H9 (cell line): ENCODE measurements at regions not wholly inside any gene's neighbourhood (a gene's known extent, or its start where the extent isn't known, plus 50 kb on each side); places are given as distances from the start of the nearest gene placed in this dataset.

Experiments used
- DNase-seq: peaks from one replicate; pipeline ENCODE4 v3.0.0-alpha.2; 2017
- H2AFZ ChIP-seq: one replicate; pipeline ENCODE4 v1.6.1; 2013; ENCODE audit warnings: mild to moderate bottlenecking, low read length, control low read depth, moderate library complexity
- H2AK5ac ChIP-seq: 2 replicates; pipeline ENCODE4 v1.6.1; 2013; ENCODE audit warnings: low read length, control low read depth, mixed read lengths; ENCODE audit not compliant: insufficient read length
- H2BK120ac ChIP-seq: one replicate; pipeline ENCODE4 v1.6.1; 2013; ENCODE audit warnings: low read depth, mild to moderate bottlenecking, low read length, control low read depth, inconsistent platforms; ENCODE audit not compliant: poor library complexity, severe bottlenecking
- H2BK12ac ChIP-seq: 2 replicates; pipeline ENCODE4 v1.6.1; 2013; ENCODE audit warnings: low read length, control low read depth, mixed read lengths, low read depth; ENCODE audit not compliant: insufficient read length
- H2BK15ac ChIP-seq: 2 replicates; pipeline ENCODE4 v1.6.1; 2013; ENCODE audit warnings: low read depth, low read length, control low read depth
- H2BK20ac ChIP-seq: one replicate; pipeline ENCODE4 v1.6.1; 2013; ENCODE audit warnings: low read depth, mild to moderate bottlenecking, low read length, control low read depth, inconsistent platforms; ENCODE audit not compliant: poor library complexity, severe bottlenecking
- H2BK5ac ChIP-seq: 2 replicates; pipeline ENCODE4 v1.6.1; 2013; ENCODE audit warnings: low read length, control low read depth, mixed read lengths; ENCODE audit not compliant: insufficient read length
- H3K14ac ChIP-seq: 2 replicates; pipeline ENCODE4 v1.6.1; 2013; ENCODE audit warnings: low read length, control low read depth; ENCODE audit not compliant: insufficient read depth
- H3K18ac ChIP-seq: 2 replicates; pipeline ENCODE4 v1.6.1; 2013; ENCODE audit warnings: low read depth, mild to moderate bottlenecking, mixed read lengths, low read length, control low read depth; ENCODE audit not compliant: insufficient read length
- H3K23ac ChIP-seq: 2 replicates; pipeline ENCODE4 v1.6.1; 2013; ENCODE audit warnings: low read length, control low read depth, mixed read lengths, low read depth; ENCODE audit not compliant: insufficient read length
- H3K23me2 ChIP-seq: 2 replicates; pipeline ENCODE4 v1.6.1; 2013; ENCODE audit warnings: low read depth, mild to moderate bottlenecking, mixed read lengths, low read length, control low read depth; ENCODE audit not compliant: insufficient read length, poor library complexity, severe bottlenecking
- H3K27ac ChIP-seq: 2 replicates; pipeline ENCODE4 v1.5.1; 2013; ENCODE audit warnings: low read length, control low read depth, mixed read lengths, low read depth; ENCODE audit not compliant: insufficient read length
- H3K27me3 ChIP-seq: 2 replicates; pipeline ENCODE4 v1.6.1; 2013; ENCODE audit warnings: low read length, control low read depth, inconsistent platforms; ENCODE audit not compliant: insufficient read depth
- H3K4ac ChIP-seq: 2 replicates; pipeline ENCODE4 v1.6.1; 2013; ENCODE audit warnings: low read depth, mild to moderate bottlenecking, control low read depth, inconsistent platforms, low read length, moderate library complexity
- H3K4me1 ChIP-seq: 2 replicates; pipeline ENCODE4 v1.6.1; 2013; ENCODE audit warnings: low read length, control low read depth, inconsistent platforms; ENCODE audit not compliant: insufficient read depth
- H3K4me2 ChIP-seq: 2 replicates; pipeline ENCODE4 v1.6.1; 2013; ENCODE audit warnings: low read length, control low read depth, mixed read lengths; ENCODE audit not compliant: insufficient read length, insufficient read depth
- H3K56ac ChIP-seq: 2 replicates; pipeline ENCODE4 v1.6.1; 2013; ENCODE audit warnings: low read depth, mild to moderate bottlenecking, mixed read lengths, low read length, control low read depth; ENCODE audit not compliant: insufficient read length
- H3K79me1 ChIP-seq: 2 replicates; pipeline ENCODE4 v1.6.1; 2013; ENCODE audit warnings: low read depth, mild to moderate bottlenecking, moderate library complexity, low read length, control low read depth, inconsistent platforms; ENCODE audit not compliant: insufficient read depth, poor library complexity, severe bottlenecking
- H3K79me2 ChIP-seq: 2 replicates; pipeline ENCODE4 v1.6.1; 2013; ENCODE audit warnings: low read length, control low read depth, inconsistent platforms; ENCODE audit not compliant: insufficient read depth
- H3K9ac ChIP-seq: 2 replicates; pipeline ENCODE4 v1.6.1; 2013; ENCODE audit warnings: low read length, control low read depth, mixed read lengths; ENCODE audit not compliant: insufficient read length; ENCODE audit errors: extremely low read depth
- H3K9me3 ChIP-seq: one replicate; pipeline ENCODE4 v1.6.1; 2013; ENCODE audit warnings: low read depth, low read length, inconsistent platforms; ENCODE audit not compliant: control insufficient read depth
- H3T11ph ChIP-seq: one replicate; pipeline ENCODE4 v1.6.1; 2013; ENCODE audit warnings: mild to moderate bottlenecking, low read length, control low read depth, inconsistent platforms
- H4K20me1 ChIP-seq: one replicate; pipeline ENCODE4 v1.6.1; 2013; ENCODE audit not compliant: control insufficient read depth, insufficient read length, insufficient read depth
- H4K5ac ChIP-seq: 2 replicates; pipeline ENCODE4 v1.6.1; 2013; ENCODE audit warnings: low read depth, mild to moderate bottlenecking, mixed read lengths, low read length, control low read depth; ENCODE audit not compliant: insufficient read length
- H4K8ac ChIP-seq: replicated peaks from 2 replicates; pipeline ENCODE4 v1.6.1; 2013; ENCODE audit warnings: low read length, control low read depth, mixed read lengths, low read depth; ENCODE audit not compliant: insufficient read length
- H4K91ac ChIP-seq: 2 replicates; pipeline ENCODE4 v1.6.1; 2013; ENCODE audit warnings: low read depth, mild to moderate bottlenecking, moderate library complexity, mixed read lengths, low read length, control low read depth; ENCODE audit not compliant: insufficient read length
- H3K27ac Mint-ChIP-seq, 3 experiments: 2 replicates in 2 of 3; 3 replicates in 1 of 3; pipeline ENCODE4 v1.8.0; 2020 to 2021; ENCODE audit warnings: mixed read lengths in 3 of 3, mild to moderate bottlenecking in 1 of 3, moderate library complexity in 1 of 3
- H3K27me3 Mint-ChIP-seq: 2 replicates; pipeline ENCODE4 v1.8.0; 2021; ENCODE audit warnings: low read depth, mild to moderate bottlenecking, moderate library complexity, mixed read lengths
- H3K36me3 Mint-ChIP-seq, 3 experiments: 2 replicates in 2 of 3; 3 replicates in 1 of 3; pipeline ENCODE4 v1.8.0; 2020 to 2021; ENCODE audit warnings: low read depth in 3 of 3, mixed read lengths in 3 of 3; ENCODE audit not compliant: insufficient read depth in 1 of 3
- H3K4me1 Mint-ChIP-seq, 2 experiments: 2 replicates each; pipeline ENCODE4 v1.8.0; 2020; ENCODE audit warnings: mixed read lengths in 2 of 2
- H3K4me3 Mint-ChIP-seq, 2 experiments: 2 replicates in 1 of 2; 3 replicates in 1 of 2; pipeline ENCODE4 v1.8.0; 2020 to 2021; ENCODE audit warnings: mild to moderate bottlenecking in 2 of 2, mixed read lengths in 2 of 2, moderate library complexity in 1 of 2
- H3K9me3 Mint-ChIP-seq, 2 experiments: 2 replicates in 1 of 2; 3 replicates in 1 of 2; pipeline ENCODE4 v1.8.0; 2020; ENCODE audit warnings: mild to moderate bottlenecking in 2 of 2, mixed read lengths in 2 of 2, moderate library complexity in 1 of 2
- WGBS: extraction: QIAGEN DNeasy Blood & Tissue Kit; methylation state at CpG from one replicate; pipeline ENCODE4 v1.1.7; 2013; ENCODE audit warnings: missing lambda C conversion rate, low lambda C conversion rate, mixed read lengths; ENCODE audit not compliant: insufficient read length; ENCODE audit errors: extremely low coverage; 5-methylcytosine and 5-hydroxymethylcytosine counted together
- TF ChIP-seq, protein P1 (sequence below): fragments of 200-600 bp; sonication (generic); conservative IDR thresholded peaks from 3 replicates; pipeline ENCODE4 v1.8.0; 2021; ENCODE audit warnings: antibody characterized with exemption, mild to moderate bottlenecking

DNA sequence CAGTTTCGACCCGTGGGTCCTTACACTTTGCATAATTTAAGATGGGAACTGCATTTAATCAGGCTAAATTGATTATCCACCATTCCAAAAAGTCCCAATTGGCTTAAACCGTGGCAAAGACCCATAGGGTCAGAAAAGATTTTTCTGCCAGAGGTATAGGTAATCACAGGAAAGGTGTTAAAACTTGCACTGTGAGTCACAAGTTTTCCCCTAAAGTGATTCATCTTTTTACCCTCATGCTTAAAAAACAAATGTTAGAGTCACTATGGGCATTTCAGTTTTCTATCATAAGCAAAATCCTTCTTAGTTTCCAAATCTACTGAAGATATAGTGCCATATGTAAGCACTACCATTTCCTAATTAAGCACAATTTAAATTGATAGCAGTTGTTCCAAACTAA, 1079.8 kb downstream of the ADGRL2 start:
- H3K4me2 ChIP-seq: no peak overlapping the region
- no peak overlapping the region for H2BK12ac ChIP-seq
- H3K4me1 ChIP-seq: no peaks in the 10 kb centered on the region
- H3K23me2 ChIP-seq: no peaks in the 10 kb centered on the region
- Mint-ChIP-seq H3K4me3 (no peak overlapping the region), H3K4me1 (no peaks in the 10 kb centered on the region), H3K27me3 (no peaks in the 10 kb centered on the region), H3K27ac (no peak overlapping the region), H3K36me3 (no peaks in the 10 kb centered on the region), H3K9me3 (no peaks in the 10 kb centered on the region)
- H4K5ac ChIP-seq: no peak overlapping the region
- no peak overlapping the region for H3K56ac ChIP-seq
- H4K8ac ChIP-seq: no peak overlapping the region
- H2BK120ac ChIP-seq: no peak overlapping the region
- no peaks in the 10 kb centered on the region for H4K20me1 ChIP-seq
- TF ChIP-seq, protein P1, sequence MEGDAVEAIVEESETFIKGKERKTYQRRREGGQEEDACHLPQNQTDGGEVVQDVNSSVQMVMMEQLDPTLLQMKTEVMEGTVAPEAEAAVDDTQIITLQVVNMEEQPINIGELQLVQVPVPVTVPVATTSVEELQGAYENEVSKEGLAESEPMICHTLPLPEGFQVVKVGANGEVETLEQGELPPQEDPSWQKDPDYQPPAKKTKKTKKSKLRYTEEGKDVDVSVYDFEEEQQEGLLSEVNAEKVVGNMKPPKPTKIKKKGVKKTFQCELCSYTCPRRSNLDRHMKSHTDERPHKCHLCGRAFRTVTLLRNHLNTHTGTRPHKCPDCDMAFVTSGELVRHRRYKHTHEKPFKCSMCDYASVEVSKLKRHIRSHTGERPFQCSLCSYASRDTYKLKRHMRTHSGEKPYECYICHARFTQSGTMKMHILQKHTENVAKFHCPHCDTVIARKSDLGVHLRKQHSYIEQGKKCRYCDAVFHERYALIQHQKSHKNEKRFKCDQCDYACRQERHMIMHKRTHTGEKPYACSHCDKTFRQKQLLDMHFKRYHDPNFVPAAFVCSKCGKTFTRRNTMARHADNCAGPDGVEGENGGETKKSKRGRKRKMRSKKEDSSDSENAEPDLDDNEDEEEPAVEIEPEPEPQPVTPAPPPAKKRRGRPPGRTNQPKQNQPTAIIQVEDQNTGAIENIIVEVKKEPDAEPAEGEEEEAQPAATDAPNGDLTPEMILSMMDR: no peak
- H2BK15ac ChIP-seq: no peak overlapping the region
- no peak overlapping the region for H2AFZ ChIP-seq
- no peak overlapping the region for H4K91ac ChIP-seq
- H3K79me1 ChIP-seq: no peaks in the 10 kb centered on the region
- no peak overlapping the region for H3K9ac ChIP-seq
- no peak overlapping the region for H3K18ac ChIP-seq
- H2BK5ac ChIP-seq: no peak overlapping the region
- H3T11ph ChIP-seq: no peak overlapping the region
- H3K79me2 ChIP-seq: no peaks in the 10 kb centered on the region
- no peak overlapping the region for H2AK5ac ChIP-seq
- DNase-seq: no peak
- no peak overlapping the region for H3K27ac ChIP-seq
- H3K14ac ChIP-seq: no peak overlapping the region
- H3K9me3 ChIP-seq: no peaks in the 10 kb centered on the region
- no peak overlapping the region for H2BK20ac ChIP-seq
- H3K23ac ChIP-seq: no peak overlapping the region
- WGBS: no CpG with 5 or more reads among the region's 3 CpGs
- no peak overlapping the region for H3K4ac ChIP-seq
- H3K27me3 ChIP-seq: no peaks in the 10 kb centered on the region
